WTC11 (cell line): ENCODE measurements at regions not wholly inside any gene's neighbourhood (a gene's known extent, or its start where the extent isn't known, plus 50 kb on each side); places are given as distances from the start of the nearest gene placed in this dataset.

Experiments used
- ETV6 ChIP-seq: sonication (generic); formaldehyde crosslinking; IDR thresholded peaks from 2 replicates; pipeline ENCODE4 v1.8.1; 2022; ENCODE audit warnings: mild to moderate bottlenecking, missing genetic modification reagents
- NFATC4 ChIP-seq: fragments of 250-450 bp; sonication (Bioruptor Pico); IDR thresholded peaks from 2 replicates; pipeline ENCODE4 v1.9.0; 2021; ENCODE audit warnings: mild to moderate bottlenecking
- TEAD4 ChIP-seq: sonication (generic); formaldehyde crosslinking; IDR thresholded peaks from 2 replicates; pipeline ENCODE4 v1.8.0; 2022; ENCODE audit warnings: mild to moderate bottlenecking, missing genetic modification reagents
- TF ChIP-seq, protein P1 (sequence below): fragments of 250-450 bp; sonication (Bioruptor Pico); IDR thresholded peaks from 2 replicates; pipeline ENCODE4 v2.1.2; 2022; ENCODE audit warnings: mild to moderate bottlenecking, moderate library complexity

DNA sequence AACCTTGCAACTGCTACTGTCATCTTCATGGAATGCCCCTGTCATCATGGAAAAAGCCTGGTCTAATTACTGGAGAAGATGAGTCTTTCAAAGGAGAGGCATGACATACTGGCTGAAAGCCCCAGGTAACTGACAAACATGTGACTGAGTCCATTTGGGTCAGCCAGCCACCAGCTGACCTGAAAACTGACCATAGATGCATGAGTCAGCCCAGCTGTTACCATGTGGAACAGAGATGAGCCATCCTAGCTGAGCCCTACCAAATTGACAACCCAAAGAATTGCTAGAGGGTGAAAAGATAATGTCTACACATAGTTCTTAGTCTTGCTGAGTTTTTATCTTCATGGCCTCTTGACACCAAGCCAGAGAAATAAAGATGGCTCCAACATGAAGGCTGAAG is 311.8 kb downstream of the UTP18 start (continued):
- TF ChIP-seq, protein P1, sequence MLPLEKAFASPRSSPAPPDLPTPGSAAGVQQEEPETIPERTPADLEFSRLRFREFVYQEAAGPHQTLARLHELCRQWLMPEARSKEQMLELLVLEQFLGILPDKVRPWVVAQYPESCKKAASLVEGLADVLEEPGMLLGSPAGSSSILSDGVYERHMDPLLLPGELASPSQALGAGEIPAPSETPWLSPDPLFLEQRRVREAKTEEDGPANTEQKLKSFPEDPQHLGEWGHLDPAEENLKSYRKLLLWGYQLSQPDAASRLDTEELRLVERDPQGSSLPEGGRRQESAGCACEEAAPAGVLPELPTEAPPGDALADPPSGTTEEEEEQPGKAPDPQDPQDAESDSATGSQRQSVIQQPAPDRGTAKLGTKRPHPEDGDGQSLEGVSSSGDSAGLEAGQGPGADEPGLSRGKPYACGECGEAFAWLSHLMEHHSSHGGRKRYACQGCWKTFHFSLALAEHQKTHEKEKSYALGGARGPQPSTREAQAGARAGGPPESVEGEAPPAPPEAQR (CRISPR knock-in tag) = no peak
- TF ChIP-seq NFATC4 (CRISPR knock-in tag) (no peak), ETV6 (CRISPR knock-in tag) (no peak), TEAD4 (CRISPR knock-in tag) (no peak)
